ENCODE measurements at regions not wholly inside any gene's neighbourhood (a gene's known extent, or its start where the extent isn't known, plus 50 kb on each side); places are given as distances from the start of the nearest gene placed in this dataset.

DNA sequence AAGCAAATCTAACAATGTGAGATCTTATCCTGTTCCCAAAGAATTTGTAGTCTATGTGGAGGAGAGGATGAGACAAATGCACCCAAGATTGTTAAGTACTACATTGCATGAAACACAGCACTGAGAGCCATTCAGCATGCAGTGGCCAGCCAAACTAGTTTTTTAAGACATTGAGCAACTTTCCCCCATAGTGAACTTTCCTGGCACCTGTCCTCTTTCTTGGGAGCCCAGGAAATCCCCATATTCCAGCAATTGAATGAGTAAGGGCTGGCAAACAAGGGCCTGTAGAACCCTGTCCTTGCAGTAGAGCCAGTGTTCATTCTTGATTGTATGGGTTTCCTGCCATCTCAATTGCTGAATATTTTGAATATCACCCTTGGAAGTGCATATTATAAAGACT lies 58.8 kb upstream of the FIGN start:
- ChIA-PET POLR2A (no interaction called here), CTCF (no interaction called here)
- Histone ChIP-seq H3K36me3 (replicated peaks in 1 of 2; ENCODE audit: control insufficient read depth in 1 of 2, insufficient read depth in 2 of 2, low read length in 1 of 2) (no peaks in the 10 kb centered on the region), H3K9ac (no peak overlapping the region), H3F3A (replicated peaks; ENCODE audit: insufficient read depth) (no peaks in the 10 kb centered on the region), H2AFZ (ENCODE audit: low read depth) (no peak overlapping the region), H3K79me2 (ENCODE audit: insufficient read depth) (no peaks in the 10 kb centered on the region), H3K9me2 (no peaks in the 10 kb centered on the region), H3K4me2 (no peak overlapping the region), H3K4me3 (ENCODE audit: low read depth in 2 of 2, low read length in 1 of 2) (no peak overlapping the region), H3K4me1 (ENCODE audit: control insufficient read depth in 1 of 2, insufficient read depth in 2 of 2, low read depth in 1 of 2, low read length in 1 of 2) (no peaks in the 10 kb centered on the region), H3K27ac (ENCODE audit: low read depth in 2 of 2, low read length in 1 of 2) (no peak overlapping the region), H3K27me3 (ENCODE audit: insufficient read depth) (no peaks in the 10 kb centered on the region), H4K20me1 (ENCODE audit: insufficient read depth) (no peaks in the 10 kb centered on the region), H3K9me3 (no peaks in the 10 kb centered on the region)
- TF ChIP-seq POLR2AphosphoS5 (IDR thresholded peaks at IDR 0.05; ENCODE audit: low read depth, low read length), result no peak
- DNase-seq, result no peak

Small RNA genes lying in the stretch of these regions (small RNA-seq; reads per million reads assigned to genes)
- 0 to 2.1 (median 0) reads per million in 7 experiments for gene CYP2C56P

All from SK-N-SH (cell line).